ENCODE measurements at regions not wholly inside any gene's neighbourhood (a gene's known extent, or its start where the extent isn't known, plus 50 kb on each side); places are given as distances from the start of the nearest gene placed in this dataset.
A peak's percentile ranks its signal among the peaks of the same experiment; 100 is the strongest.

DNA sequence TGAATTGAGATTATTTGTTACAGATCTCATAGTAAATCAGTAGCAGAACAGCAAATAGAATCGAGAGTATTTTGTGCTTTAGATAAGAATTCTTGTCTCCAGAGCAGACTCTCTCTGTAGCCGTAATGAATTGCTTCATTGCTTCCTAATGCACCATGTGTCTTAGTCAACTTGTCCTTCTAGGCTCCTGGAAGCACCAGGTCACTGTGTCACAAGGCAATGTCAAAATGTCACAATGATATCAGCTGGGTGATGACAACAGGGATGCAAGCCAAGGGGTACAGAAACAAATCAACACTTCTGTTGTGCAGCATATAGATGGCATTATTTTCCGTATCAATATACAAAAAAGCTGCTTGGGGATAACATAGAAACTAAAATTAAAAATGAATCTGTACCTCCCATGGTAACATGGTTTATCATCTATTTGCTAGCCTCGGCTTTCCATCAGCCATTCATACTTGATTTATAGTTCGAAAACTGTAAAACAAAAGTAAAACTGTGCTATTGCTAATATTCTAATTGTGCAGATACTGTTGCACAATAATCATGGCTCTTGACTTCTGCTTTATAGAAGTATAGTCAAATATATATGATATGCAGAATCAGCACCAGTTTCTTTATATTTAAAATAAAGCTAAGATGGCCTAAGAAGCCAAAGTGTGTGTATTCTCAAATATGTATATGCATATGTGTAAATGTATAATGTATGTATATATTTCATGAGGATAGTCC, 435.9 kb upstream of the TLE4 start:
- no peak for DNase-seq (ENCODE audit: low read depth)

DNA sequence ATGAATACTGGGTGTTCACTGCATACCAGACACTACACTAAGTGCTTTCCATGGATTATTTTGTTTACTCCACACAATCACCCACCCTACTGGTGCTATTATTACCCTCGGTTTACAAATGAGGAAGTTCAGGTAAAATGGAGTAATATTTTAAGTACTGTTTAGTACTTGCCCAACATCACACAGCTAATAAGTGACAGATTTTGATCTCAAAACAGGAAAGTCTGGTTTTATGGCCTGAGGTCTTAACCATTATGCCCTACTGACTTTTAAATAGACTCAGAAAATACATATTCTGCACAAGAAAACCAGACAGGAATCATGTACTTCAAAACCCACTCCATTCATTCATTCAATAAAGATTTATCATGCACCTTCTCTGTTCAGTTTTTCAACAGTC, 431.0 kb upstream of the TLE4 start:
- DNase-seq (ENCODE audit: low read depth): no peak

DNA sequence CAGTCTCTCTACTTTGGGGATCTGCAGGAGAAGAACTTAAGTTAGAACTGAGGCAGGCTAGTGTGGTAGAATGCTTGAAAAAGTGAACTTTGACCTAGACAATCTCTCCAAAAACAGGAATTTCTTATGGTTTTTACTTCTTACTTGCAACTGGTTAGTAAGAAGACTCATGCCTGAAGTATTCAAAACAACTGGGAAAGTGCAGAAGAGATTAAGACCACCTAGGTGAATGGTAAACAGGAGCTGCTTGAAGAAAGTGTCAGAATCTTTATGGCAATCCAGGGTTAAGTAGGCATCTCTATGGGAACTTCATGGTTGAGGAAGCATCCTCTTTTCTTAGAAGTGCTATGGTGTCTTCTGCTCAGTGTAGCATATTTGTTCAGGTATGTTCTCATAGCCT, 428.6 kb upstream of the TLE4 start:
- DNase-seq (ENCODE audit: low read depth): peak; percentile 33

DNA sequence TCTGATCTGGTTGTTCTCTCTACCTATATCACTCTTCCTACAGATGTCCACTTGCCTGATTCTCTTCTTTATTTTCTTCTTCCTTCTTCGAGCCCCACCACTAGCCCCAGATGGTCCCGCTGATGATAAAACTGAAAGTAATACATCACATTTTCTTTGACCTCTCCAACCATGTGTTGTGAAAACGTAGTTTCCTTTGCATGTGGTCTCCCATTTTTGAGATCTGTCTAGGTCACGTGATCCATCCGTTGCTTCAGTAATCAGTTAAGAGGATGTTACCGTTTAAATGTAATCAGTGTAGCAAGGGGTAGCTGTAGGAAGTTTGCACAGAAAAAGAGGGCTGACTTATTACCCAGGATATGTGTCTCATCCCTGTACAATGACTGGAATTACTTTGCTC, 426.3 kb upstream of the TLE4 start:
- DNase-seq (ENCODE audit: low read depth): no peak

DNA sequence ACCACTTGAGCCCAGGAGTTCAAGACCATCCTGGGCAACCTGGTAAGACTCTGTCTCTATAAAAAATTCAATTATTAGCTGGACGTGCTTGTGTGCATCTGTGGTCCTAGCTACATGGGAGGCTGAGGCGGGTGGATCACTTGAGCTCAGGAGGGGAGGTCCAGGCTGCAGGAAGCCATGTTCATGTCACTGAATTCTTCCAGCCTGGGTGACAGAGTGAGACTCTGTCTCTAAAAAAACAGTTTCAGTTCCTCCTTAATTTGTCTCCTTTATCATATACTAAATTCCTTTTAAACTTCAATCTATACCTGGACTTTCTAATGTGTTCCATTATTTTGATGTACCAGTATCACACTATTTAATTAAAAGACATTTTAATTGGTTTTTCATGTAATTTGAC, 422.2 kb upstream of the TLE4 start:
- no peak for DNase-seq (ENCODE audit: low read depth)

DNA sequence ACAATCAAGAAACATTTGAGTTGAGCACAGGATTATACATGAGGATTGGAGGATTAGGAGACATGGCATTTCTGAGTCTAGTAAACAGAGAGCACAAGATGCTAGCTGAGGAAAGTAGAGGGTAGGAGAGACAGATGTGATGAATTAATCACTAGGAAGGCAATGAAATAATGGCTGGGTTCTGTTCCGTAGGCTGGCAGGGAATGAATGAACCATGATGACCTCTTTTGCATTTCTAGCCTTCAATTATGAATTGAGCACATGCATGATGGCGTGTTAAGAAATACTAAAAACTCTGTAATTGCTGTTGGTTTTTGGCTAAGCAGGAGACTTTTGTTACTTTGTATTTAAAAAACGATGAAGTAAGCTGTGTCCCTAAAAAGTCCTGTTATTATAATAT, 420.0 kb upstream of the TLE4 start:
- no peak for DNase-seq (ENCODE audit: low read depth)

DNA sequence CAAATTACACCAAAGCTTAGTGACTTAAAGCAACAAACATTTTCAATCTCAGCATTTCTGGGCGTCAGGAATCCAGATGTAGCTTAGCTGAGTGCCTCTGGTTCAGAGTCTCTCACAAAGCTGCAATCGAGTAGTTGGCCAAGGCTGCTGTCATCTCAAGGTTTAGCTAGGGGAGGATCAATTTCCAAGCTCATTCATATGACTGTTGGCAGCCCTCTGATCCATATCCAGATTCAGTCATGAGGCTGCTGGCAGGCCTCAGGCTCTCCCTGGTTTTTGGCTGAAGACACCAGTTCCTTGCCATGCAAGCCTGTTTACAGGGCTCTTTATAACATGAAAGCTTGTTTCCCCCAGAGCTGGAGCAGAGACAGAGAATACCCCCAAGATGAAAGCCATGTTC, 419.5 kb upstream of the TLE4 start:
- DNase-seq (ENCODE audit: low read depth): no peak

DNA sequence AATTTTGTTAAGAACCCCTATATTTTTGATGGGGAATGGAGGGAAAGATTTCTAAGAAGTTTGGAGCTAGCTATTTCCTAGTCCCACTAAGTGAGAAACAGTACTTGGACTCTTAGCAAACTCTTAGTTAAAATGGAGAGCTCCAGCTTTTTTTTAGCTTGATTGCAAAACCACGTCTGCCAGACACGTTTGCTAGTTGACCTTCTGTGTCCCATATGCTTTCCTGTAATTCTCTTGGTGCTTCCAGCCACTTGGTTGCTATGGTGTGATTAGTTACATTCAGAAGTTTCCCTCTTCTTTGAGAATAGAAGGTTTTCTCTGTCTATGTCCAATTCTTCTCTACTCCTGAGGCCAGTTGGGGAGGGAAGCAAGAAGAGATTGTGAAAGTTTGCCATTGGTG, 417.0 kb upstream of the TLE4 start:
- DNase-seq (ENCODE audit: low read depth): no peak

DNA sequence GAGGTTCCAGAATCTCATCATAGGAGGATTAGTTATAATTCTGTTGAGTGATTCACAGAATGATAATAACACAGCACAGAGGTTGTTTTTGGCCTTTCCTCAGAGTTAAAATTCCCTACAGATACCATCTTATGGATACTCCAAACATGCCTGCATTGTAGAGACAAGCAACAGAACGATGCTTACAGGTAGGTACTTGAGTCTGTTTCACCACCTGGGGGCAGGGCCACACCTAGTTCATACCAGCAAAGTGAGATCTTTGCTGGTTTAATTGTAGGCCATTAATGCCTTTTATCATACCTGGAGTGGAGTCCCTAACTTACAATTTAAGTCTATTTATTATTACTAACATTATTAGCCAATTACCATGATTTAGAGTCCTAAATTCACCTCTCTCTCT, 416.5 kb upstream of the TLE4 start:
- DNase-seq (ENCODE audit: low read depth): no peak

DNA sequence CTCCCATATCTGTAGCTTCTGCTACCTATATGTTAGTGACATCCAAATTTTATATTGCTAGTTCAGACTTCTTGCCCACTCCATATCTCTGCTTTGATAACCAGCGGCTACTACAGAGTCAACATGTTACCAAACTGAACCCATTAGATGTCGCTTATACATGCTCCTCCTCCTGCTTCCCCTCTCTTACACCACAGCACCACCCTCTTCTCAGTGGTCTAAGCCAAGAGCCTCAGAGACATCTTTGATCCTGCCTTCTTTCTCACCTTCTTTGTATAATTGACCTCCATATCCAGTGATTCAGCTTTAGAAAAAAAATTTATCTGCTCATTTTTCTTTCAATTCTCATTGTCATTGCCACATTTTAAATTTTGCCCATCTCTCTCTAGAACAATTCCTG, 408.2 kb upstream of the TLE4 start:
- DNase-seq (ENCODE audit: low read depth): no peak

DNA sequence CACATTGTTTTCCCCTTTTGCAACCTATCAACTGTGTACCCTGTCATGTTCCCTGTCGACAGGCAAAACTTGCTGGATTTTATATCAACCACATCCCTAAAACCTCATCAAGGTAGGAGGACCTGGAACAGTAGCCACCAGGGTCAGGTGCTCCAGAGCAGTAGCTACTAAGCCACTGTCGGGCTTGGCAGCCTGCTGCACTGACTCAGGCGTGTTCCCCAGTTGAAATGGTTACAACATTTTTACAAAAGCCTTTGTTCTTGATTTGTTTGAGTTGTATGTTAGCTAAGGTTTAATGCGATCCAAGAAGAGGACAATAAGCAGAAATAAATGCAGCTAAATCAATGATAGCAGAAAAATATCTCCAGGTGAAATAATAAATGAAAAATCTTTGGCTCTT, 407.4 kb upstream of the TLE4 start:
- peak; percentile 40 for DNase-seq (ENCODE audit: low read depth)

DNA sequence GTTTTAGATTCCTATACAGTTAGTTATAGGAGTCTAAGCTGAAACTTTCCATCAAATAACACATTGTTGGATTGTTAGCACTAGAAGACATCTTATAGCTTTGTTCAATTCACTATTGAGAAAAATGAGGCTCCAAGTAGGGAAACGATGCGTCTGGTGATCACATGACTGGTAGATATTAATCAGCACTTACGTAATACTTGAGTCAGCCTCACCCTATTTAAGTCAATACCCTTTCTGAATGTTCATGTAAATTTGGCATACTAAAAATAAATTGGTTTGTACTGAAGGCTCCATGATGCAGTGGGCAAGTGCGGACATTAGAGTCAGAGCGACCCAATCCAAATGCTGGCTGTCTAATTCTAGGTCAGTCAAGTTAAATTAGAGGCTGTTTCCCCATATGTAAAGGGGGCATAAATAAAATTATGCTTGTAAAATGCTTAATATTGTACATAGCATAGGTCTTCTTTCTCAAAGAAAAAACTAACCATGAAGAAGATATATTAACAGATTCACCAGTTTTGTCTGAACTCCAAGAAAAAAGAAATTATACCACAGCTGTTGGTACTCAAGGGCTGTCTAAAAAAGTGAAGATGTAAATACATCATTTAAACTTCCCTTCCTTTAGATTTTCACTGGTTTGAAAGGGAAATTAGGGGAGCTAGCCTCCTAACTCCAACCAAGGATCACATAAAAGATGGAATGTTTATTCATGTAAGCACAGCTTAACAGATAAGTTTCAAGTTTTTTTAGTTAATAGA, 406.6 kb upstream of the TLE4 start:
- peak; percentile 54 for DNase-seq (ENCODE audit: low read depth)

DNA sequence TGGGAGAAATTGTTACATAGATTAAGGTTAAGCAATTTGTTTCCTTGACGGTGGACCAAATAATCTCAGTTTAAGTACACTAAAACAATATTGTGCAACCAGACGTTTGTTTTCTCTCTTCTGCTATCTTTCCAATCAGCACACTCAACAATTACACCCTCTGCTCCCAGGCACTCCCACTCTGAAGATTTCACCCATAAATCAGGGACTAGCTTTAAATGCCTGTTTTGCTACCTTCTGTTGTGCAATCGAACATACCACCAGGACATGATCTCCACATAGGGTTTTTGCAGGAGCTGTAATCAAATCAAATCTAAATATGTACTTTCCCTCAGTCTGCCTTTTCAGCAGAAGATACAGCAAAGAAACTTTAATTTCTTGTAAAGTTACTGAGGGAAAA, 405.8 kb upstream of the TLE4 start:
- peak; percentile 71 for DNase-seq (ENCODE audit: low read depth)

DNA sequence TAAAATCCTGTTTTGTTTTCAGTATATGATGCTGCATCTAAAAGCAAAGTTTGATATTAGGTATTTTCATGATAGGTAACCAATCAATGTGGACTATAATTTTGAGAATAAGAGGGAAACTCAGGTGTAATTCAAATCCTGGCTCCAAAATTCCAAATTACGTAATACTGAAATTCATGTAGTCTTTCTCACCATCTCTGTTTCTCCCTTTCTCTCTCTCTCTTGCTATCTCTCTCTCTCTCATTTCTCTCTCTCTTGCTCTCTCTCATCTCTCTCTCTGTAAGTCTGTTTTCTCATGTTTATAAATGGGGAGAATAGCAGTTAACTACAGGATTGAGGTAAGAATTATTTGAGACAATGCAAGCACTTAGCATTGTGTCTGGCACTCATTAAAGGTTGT, 401.1 kb upstream of the TLE4 start:
- no peak for DNase-seq (ENCODE audit: low read depth)

DNA sequence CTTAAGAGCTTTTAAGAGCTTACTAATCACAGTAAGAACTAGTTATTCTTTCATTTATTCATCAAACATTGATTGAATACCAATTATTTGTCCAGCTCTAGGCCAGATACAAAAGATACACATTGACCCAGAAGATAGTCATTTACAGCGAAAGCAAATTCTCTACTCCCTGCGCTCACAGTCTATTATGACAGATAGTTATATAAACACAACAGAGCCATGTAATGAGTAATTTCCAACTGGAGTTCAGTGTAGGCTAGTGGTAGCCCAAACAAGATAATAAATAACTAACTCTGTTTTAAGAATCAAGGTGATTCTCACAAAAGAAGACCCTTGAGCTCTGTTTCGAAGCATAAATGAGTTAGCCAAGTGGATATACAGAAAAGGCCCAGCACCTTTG, 397.8 kb upstream of the TLE4 start:
- no peak for DNase-seq (ENCODE audit: low read depth)

DNA sequence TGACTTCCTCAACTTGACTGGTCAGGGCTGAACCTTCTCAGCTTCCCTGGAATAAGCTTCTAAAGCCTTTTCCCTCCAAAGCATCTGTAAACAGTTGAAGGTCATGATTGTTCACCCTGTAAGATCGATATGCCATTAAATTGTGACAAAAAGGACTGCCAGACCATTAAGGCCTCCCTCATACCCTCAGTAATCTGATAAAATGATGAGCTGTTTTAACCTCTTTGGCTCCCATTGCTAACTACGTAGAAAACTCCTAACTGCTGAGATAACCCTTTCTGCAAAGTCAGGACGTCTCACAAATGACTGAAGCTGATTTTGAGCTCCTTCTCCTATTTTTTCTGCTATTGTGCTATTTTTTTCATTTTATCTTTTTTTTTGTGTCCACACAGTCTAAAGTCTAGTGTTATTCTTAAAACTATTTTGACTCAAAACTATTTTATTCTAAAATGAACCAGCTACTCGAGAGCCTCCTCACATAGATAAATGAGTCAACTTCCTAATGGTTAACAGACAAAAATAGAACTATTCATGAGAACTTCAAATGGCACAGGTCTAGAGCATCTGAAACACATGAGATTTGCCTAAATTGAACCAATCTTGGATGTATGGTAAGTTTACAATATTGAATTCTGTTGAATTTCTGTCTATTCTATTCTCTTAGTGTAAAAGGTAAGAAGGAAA, 395.6 kb upstream of the TLE4 start:
- DNase-seq (ENCODE audit: low read depth): peak; percentile 52

DNA sequence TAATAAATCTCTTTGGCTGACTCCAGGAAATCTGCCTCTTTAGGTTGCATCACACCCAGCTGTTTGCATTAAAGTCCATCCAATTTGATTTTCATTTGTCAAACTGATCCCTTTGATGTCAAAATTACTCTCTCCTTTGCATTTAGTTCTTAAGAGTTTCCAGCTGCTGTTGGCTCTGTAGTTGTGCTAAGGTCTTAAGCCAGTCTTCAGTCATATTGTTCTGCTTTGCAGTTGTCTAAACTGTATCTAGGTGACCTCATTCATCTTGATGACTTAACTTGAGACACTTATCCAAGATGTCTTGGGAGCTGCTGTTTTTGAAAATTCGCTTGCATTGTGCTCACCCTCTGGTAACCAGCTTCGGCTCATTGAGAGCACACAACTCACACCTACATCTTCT, 386.9 kb upstream of the TLE4 start:
- DNase-seq (ENCODE audit: low read depth): peak; percentile 60

DNA sequence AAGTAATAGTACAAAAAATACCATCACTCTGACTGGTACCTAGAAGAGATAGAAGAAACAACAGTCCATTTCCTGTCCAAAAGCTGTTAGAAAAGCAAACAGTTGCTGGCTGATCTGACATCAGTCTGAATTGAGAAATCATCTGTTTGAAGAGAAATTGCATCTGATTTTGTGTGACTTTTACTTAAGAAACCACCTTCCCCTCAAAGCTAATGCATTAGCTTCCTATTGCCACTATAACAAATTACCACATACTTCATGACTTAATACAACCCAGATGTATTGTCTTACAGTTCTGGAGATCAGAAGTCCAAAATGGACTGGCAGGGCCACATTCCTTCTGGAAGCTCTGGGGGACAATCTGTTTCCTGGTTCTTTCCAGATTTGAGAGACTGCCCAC, 385.9 kb upstream of the TLE4 start:
- peak; percentile 31 for DNase-seq (ENCODE audit: low read depth)

DNA sequence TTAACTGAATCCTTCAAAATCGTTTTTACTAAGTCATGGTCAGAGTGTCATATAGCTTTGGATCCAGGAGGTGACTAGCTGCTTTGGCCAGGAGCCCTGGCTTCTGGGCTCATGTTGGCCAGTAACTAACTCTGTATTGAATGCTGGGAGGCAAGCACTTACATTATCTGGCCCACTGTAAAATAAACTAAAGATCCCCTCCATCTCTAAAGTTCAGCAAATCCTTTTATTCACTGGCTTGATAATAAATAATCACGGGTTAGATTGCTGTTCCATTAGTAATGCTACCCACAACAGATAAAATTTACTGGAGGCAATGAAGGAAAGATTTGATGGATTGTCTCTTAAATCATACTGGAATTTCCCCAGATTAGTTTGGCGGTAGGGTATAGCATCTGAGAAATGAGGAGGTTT, 382.2 kb upstream of the TLE4 start:
- peak; percentile 96 for DNase-seq (ENCODE audit: low read depth)

DNA sequence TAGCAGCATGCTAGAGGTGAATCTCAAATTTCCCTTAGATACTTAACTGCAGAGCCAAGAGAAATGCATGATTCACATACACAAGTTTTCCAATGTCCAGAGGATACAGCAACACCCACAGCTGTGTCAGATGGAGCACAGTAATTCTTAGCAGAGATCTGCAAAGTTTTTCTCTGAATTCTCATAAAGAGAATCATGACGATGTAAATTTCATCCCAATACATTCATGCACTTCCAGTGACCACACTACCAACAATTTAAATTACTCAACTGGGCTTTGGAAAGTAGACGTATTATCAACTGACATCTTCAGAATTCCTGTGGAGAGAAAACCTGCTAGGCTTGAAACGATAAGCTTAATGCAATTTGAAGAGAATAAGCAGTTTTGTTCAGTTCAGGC, 378.8 kb upstream of the TLE4 start:
- DNase-seq (ENCODE audit: low read depth): peak; percentile 67

DNA sequence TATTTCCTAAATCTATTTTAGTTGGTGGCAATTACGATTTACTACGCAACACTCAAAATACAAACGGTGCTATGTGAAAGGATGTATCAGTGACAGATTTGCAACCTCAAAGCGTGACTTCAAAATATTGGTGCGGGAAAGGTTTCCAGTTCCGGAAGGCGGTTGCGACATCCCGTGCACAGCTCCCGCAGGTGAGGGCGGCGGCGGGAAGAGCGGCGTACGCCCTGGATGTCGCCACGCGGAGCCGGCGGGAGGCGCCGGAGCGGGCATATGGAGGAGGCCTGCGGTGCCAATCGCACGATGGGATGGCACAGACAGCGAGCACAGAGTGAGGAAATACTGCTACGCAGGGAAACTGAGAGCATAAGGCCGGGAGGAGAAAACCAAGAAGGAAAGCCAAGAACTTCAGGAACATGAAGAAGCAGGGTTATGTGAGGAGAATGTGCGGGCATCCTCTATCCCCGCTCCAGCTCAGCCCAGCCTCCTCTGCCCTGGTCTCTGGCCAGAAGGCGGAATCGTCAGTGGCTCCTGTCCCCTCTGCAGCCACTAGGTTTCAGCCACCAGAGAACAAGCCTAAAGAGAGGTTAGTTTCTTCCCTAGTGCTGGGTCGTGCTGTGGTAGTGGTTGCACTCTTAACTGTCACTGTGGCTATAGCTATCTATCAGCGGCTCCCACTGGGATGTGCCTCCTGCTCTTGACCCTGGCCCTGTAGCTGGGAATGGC, 378.1 kb upstream of the TLE4 start:
- DNase-seq (ENCODE audit: low read depth): no peak

DNA sequence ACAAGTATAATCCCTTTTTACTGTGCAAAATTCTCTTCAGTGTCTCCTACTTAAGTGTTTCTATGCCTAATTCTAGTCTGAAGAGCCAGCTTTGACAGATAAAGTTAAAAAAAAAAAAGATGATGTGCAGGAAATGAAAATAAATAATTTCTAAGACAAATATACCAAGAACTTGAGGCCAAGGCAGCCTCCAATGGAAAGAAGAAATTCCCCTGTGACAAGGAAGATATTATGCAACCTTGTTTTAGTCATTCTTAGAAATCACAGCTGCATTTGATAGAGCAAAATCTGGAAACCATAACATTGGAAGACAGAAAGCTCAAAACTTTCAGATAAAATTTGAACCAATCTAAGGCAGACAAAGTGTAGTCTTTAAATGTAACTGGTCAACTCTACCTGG, 375.9 kb upstream of the TLE4 start:
- DNase-seq (ENCODE audit: low read depth): peak; percentile 58

Measured in M059J (cell line).